ENCODE measurements at regions not wholly inside any gene's neighbourhood (a gene's known extent, or its start where the extent isn't known, plus 50 kb on each side); places are given as distances from the start of the nearest gene placed in this dataset.
"Not testable (repeated sequence)": the region's sequence is repeated elsewhere in the genome, so short reads cannot be mapped to it uniquely, and the experiment has no call there.

- TF ChIP-seq, protein P1, sequence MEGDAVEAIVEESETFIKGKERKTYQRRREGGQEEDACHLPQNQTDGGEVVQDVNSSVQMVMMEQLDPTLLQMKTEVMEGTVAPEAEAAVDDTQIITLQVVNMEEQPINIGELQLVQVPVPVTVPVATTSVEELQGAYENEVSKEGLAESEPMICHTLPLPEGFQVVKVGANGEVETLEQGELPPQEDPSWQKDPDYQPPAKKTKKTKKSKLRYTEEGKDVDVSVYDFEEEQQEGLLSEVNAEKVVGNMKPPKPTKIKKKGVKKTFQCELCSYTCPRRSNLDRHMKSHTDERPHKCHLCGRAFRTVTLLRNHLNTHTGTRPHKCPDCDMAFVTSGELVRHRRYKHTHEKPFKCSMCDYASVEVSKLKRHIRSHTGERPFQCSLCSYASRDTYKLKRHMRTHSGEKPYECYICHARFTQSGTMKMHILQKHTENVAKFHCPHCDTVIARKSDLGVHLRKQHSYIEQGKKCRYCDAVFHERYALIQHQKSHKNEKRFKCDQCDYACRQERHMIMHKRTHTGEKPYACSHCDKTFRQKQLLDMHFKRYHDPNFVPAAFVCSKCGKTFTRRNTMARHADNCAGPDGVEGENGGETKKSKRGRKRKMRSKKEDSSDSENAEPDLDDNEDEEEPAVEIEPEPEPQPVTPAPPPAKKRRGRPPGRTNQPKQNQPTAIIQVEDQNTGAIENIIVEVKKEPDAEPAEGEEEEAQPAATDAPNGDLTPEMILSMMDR (IDR thresholded peaks at IDR 0.05; ENCODE audit: borderline replicate concordance, extremely low read depth, low read length, poor library complexity, severe bottlenecking): not testable (repeated sequence)
- not testable (repeated sequence) for TF ChIP-seq EZH2 (IDR thresholded peaks at IDR 0.05; ENCODE audit: borderline replicate concordance, low read depth, low read length, severe bottlenecking)
These were observed 99.5 kb upstream of the TCF21 start for GRCh38 chr6:133789449-133789848.

All from DND-41 (cell line).